SH-SY5Y (cell line): ENCODE measurements at regions not wholly inside any gene's neighbourhood (a gene's known extent, or its start where the extent isn't known, plus 50 kb on each side); places are given as distances from the start of the nearest gene placed in this dataset.

Experiments
- GATA2 ChIP-seq: IDR thresholded peaks from 2 replicates; pipeline ENCODE4 v1.6.1; 2011; ENCODE audit warnings: mild to moderate bottlenecking, low read depth, low read length
- GATA3 ChIP-seq: IDR thresholded peaks from 2 replicates; pipeline ENCODE4 v1.6.1; 2011; ENCODE audit warnings: low read depth, mild to moderate bottlenecking, low read length, moderate library complexity

DNA sequence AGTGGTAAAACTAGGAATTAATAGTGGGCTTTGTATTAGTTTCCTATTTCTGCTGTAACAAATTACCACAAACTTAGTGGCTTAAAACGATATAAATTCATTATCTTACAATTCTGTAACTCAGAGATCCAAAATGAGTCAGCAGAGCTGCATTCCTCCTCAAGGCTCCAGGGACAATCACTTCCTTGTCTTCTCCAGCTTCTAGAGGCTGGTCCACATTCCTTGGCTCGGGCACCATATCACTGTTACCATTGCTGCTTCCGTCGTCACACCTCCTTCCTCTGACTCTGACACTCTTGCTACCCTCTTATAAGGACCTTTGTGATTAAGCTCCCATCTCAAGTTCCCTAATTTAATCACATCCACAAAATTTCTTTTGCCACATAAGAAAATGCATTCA is 567.8 kb upstream of the KLHL29 start:
- TF ChIP-seq GATA2 (no peak), GATA3 (no peak)
